ENCODE measurements at regions not wholly inside any gene's neighbourhood (a gene's known extent, or its start where the extent isn't known, plus 50 kb on each side); places are given as distances from the start of the nearest gene placed in this dataset.

DNA sequence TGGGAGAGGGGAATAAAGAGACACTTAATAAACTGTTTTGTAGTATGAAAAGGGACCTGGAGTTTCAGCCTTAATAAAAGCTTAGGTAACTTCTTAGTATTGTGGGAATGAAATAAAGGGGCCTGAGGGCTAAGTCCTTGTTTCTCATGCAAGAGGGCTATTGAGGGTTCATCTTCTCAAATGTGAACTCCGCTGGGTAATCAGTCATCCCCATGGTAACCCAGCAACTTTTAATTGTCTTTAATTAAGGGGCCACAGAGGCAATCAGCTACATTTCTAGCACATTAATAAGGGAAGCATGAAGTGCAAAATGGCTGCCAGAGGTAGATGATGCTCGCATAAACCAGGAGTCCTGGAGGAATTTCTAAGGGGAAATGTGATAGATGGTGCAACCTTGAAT, 1784.2 kb upstream of the CELF4 start:
- Histone ChIP-seq H3K79me2 (ENCODE audit: control insufficient read depth in 1 of 2, insufficient read depth in 2 of 2, low read length in 2 of 2) (no peaks in the 10 kb centered on the region), H4K91ac (replicated peaks; ENCODE audit: insufficient read length, low read length) (no peak overlapping the region), H2BK15ac (ENCODE audit: low read length) (no peak overlapping the region), H2BK120ac (replicated peaks; ENCODE audit: low read depth, low read length) (no peak overlapping the region), H4K5ac (ENCODE audit: insufficient read length, low read depth, low read length) (no peak overlapping the region), H3K9ac (replicated peaks in 1 of 4; ENCODE audit: extremely low read depth in 1 of 4, low read depth in 3 of 4, low read length in 3 of 4) (no peak overlapping the region), H3K14ac (ENCODE audit: insufficient read length) (no peak overlapping the region), H3K36me3 (ENCODE audit: control insufficient read depth in 2 of 4, insufficient read depth in 4 of 4, low read length in 3 of 4) (no peaks in the 10 kb centered on the region; a peak in 1 of 8 replicates), H3K4me2 (ENCODE audit: insufficient read depth in 1 of 2, low read depth in 2 of 2, low read length in 2 of 2) (no peak overlapping the region), H3K27me3 (replicated peaks in 1 of 4; ENCODE audit: control insufficient read depth in 3 of 4, extremely low read depth in 1 of 4, insufficient read depth in 3 of 4, low read length in 3 of 4) (no peaks in the 10 kb centered on the region), H3K18ac (ENCODE audit: extremely low read depth, low read length) (no peak overlapping the region), H3K4ac (replicated peaks; ENCODE audit: insufficient read length, low read depth, low read length) (no peak overlapping the region), H4K8ac (ENCODE audit: extremely low read depth, insufficient read depth, low read length) (no peak overlapping the region), H3K79me1 (ENCODE audit: low read depth, low read length) (no peaks in the 10 kb centered on the region), H3K9me3 (ENCODE audit: insufficient read depth in 2 of 2, low read depth in 1 of 2, low read length in 1 of 2) (no peaks in the 10 kb centered on the region; a peak in 1 of 4 replicates), H3K56ac (replicated peaks; ENCODE audit: insufficient read length, low read depth, low read length) (no peak overlapping the region), H3K4me1 (replicated peaks in 1 of 4; ENCODE audit: control insufficient read depth in 3 of 4, insufficient read depth in 4 of 4, low read length in 3 of 4) (peaks cover 0 to 4% (median 0%) of the 10 kb centered on the region in 4 experiments; a peak in 1 of 7 replicates), H2BK5ac (ENCODE audit: low read depth, low read length) (no peak overlapping the region), H2AK5ac (ENCODE audit: low read depth, low read length) (no peak overlapping the region), H2BK12ac (ENCODE audit: low read depth, low read length) (no peak overlapping the region), H3K23me2 (ENCODE audit: low read depth, low read length) (no peaks in the 10 kb centered on the region), H3K23ac (ENCODE audit: insufficient read length) (no peak overlapping the region), H2AFZ (ENCODE audit: low read length) (no peak overlapping the region), H2BK20ac (ENCODE audit: low read length) (no peak overlapping the region), H3K4me3 (ENCODE audit: extremely low read depth in 1 of 4, insufficient read depth in 2 of 4, low read depth in 3 of 4, low read length in 4 of 4) (no peak overlapping the region), H4K20me1 (replicated peaks in 1 of 2; ENCODE audit: control insufficient read depth in 1 of 2, insufficient read depth in 2 of 2, low read length in 2 of 2) (no peaks in the 10 kb centered on the region), H3K27ac (ENCODE audit: low read depth, low read length) (no peak overlapping the region)
- DNase-seq (ENCODE audit: low read depth in 1 of 2, low spot score in 2 of 2) (no peak), FAIRE-seq (no peak)
- TF ChIP-seq EZH2 (IDR thresholded peaks at IDR 0.05; ENCODE audit: low read depth, low read length, severe bottlenecking) (no peak), EGR1 (IDR thresholded peaks at IDR 0.05; ENCODE audit: borderline replicate concordance, low read depth, low read length) (no peak), SAP30 (IDR thresholded peaks at IDR 0.05; ENCODE audit: insufficient read depth, insufficient replicate concordance, low read length) (no peak), SRF (IDR thresholded peaks at IDR 0.05; ENCODE audit: low read depth, low read length) (no peak), POLR2A (IDR thresholded peaks at IDR 0.05; ENCODE audit: control extremely low read depth in 1 of 2, low read depth in 2 of 2, low read length in 2 of 2) (no peak), CEBPB (IDR thresholded peaks at IDR 0.05; ENCODE audit: low read depth, low read length) (no peak), HDAC2 (IDR thresholded peaks at IDR 0.05; ENCODE audit: borderline replicate concordance in 1 of 2, low read depth in 2 of 2, low read length in 2 of 2) (no peak), GABPA (IDR thresholded peaks at IDR 0.05; ENCODE audit: borderline replicate concordance, insufficient read depth, low read length) (no peak)
- TF ChIP-seq, protein P1, sequence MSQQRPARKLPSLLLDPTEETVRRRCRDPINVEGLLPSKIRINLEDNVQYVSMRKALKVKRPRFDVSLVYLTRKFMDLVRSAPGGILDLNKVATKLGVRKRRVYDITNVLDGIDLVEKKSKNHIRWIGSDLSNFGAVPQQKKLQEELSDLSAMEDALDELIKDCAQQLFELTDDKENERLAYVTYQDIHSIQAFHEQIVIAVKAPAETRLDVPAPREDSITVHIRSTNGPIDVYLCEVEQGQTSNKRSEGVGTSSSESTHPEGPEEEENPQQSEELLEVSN (IDR thresholded peaks at IDR 0.05): no peak
- ChIA-PET CTCF (ENCODE audit: partially characterized antibody) (interaction anchor here (1.4 kb wide), 1 partner anchor 45 kb away, joined by 3 read pairs; no protein-coding TSS in a partner anchor), POLR2A (ENCODE audit: partially characterized antibody) (no interaction called here)
- WGBS, 2 experiments (ENCODE audit: extremely low coverage in 1 of 2, insufficient coverage in 1 of 2, insufficient read length in 1 of 2, insufficient replicate concordance in 2 of 2, low coverage in 1 of 2, low lambda C conversion rate in 2 of 2, missing lambda C conversion rate in 1 of 2): 92% methylated on average over 2 of the region's 2 CpGs; no CpG with 5 or more reads in 1 of the 2 experiments

All from H1 (cell line).